GM19328 (cell line): ENCODE measurements at regions not wholly inside any gene's neighbourhood (a gene's known extent, or its start where the extent isn't known, plus 50 kb on each side); places are given as distances from the start of the nearest gene placed in this dataset.
"Not testable (repeated sequence)": the region's sequence is repeated elsewhere in the genome, so short reads cannot be mapped to it uniquely, and the experiment has no call there.

ENCODE experiments used
- ATAC-seq: cut with Tn5 transposase; IDR thresholded peaks from one replicate; pipeline ENCODE4 v1.9.1; 2021; ENCODE audit warnings: mild to moderate bottlenecking, moderate library complexity; ENCODE audit not compliant: unreplicated experiment

DNA sequence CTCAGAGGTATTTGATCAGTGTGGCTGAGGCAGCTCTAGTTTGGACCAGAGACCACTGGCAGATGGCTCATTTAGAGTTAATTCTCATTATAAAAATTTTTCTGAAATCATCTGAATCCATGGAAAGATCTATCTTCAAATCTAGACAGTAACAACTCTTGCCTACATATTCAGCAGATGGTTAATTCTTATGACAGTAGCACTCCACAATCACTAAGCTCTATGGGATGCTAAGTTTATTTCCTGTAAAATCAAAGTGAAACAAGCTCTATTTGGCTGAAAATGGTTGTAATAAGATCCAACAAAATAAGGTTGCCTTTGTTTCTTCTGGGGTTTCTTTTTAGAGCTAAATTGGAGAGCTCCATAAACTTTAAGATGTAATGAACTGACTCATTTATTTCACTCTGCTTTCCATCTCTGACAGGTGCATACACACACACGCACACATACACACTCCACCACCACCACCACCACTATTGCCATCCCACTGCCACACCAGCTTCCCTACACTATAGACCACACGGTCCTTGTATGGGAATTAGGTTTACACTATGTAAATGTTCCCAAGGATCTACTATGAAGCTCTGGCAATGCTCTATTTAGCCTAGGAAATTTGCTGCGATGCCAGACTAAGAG lies 293.1 kb downstream of the RPAP3 start:
- no peak for ATAC-seq

DNA sequence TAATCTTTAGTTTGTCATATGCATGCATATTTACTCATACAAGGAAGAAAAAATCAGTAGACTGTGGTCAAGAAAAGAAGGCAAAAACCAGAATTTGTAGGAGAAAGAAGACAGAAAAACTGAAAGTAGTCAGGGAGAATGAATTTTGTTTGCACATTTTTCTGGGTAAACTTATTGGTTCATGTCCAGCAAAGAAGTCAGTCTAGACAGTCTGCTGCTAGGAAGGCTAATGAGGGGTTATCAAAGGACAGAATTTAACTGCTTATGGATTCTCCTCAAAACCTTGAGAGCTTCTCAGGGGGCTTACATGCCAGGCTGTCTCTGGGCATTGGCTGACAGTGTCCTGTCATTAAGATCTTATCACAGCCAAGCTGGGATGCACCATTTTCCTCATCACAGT lies 293.9 kb downstream of the RPAP3 start:
- no peak for ATAC-seq

DNA sequence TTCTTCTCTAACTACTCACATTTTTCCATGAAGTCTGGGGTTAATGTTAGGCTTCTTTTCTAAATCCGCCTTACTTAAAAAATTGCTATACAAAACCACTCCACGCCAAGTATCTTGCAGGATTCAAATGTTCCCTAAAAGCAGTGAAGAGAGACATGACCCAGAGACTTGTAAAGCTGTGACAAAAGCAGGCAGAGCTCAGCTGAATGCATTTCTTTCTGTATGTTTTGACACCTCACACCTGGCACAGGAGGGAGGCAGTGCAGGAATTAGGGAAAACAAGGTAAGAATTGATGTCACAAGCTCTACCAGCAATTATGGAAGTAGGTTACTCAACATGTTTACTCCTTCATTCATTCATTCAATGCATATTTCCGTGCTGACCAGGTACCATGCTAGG lies 295.0 kb downstream of the RPAP3 start:
- no peak for ATAC-seq

DNA sequence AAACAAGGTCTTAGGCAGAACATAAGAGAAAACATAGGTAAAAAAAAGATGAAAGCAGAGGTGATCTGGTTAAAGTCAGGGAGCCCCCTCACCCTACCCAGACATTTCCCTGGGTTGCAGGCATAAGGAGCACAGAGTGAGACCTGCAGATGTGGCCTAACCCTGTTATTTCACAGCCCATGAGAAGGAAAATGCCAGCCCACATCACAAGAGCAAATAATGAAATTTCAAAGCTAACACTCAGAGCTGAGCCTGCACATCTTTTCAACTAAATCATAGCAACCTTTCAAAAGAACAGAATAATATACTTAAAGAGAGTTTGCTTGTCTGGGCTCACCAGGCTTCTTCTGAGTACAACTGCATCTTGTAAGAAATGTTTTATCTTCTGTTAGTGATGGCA lies 295.4 kb downstream of the RPAP3 start:
- no peak for ATAC-seq

DNA sequence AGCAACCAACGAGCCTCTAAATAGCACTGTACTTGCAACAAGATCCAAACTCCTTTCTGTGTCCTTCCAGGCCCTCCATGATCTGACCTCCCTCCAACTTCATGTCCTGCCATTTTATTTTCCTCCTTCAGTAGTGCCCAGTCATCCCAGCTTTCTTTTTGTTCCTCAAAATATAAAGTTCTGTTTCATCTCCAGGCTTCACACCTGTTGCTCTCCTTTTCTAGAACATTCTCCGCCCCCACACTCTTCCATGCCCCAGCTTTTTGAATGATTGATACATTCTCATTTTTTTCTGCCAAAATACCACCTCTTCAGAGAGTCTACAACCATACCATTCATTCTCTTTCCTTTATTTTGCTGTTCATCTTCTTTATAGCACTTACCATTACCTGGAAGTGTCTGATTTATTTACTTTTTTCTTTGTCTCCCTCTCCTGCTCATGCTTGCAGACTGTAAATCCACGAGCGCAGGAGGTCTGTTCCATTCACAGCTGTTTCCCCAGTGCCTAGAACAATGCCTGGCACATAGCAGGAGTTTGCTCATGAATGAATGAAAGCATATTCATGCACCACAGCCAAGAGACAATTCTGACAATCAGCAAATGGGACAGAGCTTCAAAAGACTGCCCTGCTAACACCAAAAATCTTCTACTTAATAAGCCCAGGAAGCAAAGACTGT lies 296.4 kb downstream of the RPAP3 start:
- ATAC-seq, result no peak

DNA sequence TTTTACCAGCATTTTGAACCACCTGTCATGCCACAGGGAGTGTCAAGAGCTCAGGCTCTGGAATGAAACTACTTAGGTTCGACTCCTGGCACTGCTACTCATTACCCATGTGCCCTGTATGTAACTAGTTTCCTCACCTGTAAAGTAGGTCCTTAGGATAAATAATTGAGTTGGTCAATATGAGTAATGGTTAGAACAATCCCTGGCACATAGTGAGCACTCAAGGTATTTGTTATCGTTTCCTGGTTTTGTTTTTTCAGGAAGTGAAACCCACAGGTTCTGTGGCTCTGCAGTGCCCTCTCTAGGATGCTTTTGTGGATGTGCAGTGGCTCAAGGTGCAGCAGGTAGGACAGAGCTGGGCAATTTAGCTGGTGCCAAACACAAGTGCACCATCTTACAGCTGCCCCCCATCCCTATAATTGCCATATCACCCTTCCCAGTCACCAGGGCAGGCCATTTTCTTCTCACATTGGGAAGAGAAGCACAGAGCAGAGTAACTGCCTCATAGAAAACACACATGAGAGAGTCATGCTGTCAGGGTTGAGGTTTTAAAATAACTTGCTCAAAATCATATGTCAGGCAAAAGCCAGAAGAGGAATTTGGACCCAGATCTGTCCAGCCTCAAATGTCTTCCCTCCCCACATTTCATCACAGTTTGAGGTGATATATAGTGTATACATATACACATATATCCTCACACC lies 297.5 kb downstream of the RPAP3 start:
- ATAC-seq, result peak; percentile 92

DNA sequence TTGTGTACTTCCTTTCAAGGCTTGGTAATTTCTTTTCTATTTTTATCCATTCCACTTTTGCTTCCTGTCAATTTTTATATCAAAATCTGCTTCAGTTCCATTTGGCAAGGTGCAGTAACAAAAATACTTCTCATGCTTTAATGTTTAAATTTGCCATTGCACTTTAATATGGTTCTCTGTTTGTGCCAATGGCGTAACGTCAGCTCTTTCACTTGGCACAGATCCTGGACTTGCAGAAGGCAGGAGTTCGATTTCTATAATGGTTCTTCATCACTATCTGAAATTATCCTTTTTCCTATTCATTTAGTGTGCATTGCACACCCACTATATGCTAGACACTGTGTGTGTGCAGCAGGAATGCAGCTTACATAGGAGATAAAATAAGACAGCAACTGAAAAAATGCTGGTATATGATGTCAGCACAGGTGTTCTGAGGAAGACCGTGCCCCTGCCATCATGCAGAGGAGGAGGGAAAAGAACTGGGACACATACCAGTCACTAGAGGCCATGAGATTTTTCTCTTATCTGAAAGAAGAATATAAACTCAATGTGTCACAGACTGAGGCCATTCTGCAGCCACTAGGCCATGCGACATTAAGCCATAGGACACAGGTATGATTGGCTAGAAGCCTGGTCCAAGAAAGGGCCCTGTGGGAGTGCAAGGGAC lies 298.2 kb downstream of the RPAP3 start:
- ATAC-seq, result peak; percentile 14

DNA sequence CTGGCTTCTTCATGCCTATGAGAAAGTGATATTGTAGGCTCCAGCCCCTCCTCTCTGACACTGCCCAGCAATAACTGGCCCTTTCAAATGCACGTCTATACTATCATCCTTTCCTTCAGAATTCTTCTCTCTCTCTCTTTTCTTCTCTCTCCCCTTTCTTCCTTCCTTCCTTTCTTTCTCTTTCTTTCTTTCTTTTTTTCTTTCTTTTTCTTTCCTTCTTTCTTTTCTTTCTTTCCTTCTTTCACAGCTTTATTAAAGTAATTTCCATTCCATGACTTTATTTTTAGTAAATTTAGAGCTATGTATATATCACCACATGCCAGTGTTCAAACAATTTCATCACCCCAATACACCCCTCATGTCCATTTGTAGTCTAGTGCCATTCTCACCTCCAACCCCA lies 302.1 kb downstream of the RPAP3 start:
- ATAC-seq, result no peak

DNA sequence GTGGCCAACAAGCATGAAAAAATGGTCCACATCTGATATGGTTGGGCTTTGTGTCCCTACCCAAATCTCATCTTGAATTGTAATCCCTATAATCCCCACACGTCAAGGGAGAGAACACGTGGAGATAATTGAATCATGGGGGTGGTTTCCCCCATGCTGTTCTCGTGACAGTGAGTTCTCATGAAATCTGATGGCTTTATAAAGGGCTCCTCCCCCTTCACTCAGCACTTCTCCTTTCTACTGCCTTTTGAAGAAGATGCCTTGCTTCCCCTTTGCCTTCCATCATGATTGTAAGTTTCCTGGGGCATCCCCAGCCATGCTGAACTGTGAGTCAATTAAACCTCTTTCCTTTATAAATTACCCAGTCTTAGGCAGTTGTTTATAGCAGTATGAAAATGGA lies 304.6 kb downstream of the RPAP3 start:
- not testable (repeated sequence) for ATAC-seq

DNA sequence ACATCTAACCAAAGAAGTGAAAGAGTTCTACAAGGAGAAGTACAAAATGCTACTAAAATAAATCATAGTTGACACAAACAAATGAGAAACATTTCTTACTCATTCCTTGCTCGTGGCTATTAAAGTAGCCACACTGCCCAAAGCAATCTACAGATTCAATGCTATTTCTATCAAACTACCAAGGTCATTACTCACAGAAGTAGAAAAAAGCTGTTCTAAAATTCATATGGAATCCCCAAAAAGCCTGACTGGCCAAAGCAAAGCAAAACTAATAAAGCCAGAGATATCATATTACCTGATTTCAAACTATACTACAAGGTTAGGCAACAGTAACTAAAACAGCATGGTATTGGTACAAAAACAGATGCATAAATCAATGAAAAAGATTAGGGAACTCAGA lies 305.6 kb downstream of the RPAP3 start:
- ATAC-seq, result no peak

DNA sequence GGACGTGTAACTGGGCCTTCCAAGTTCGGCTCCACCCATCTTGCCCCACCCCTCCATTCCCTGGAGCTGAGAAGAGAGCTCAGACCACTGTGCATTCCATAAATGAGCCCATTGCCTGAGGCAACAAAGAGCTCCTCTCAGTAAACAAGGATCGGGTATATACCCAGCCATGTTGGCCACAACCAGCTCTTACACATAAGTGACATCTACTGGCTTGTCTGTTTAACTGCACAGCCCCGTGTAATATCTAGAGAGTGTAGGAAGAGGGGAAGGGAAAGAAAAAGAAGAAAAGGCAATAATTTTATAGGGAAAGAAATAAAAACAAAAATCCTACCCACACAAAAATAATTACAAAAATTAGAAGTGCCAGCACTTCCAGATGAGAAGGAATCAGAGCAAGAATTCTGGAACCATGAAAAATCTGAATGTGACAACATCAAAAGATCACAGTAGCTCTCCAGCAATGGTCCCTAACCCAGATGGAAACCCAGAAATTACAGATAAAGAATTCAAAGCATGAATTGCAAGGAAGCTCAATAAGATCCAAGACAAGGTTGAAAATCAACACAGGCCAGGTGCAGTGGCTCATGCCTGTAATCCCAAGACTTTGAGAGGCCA lies 308.1 kb downstream of the RPAP3 start:
- ATAC-seq, result peak; percentile 62

DNA sequence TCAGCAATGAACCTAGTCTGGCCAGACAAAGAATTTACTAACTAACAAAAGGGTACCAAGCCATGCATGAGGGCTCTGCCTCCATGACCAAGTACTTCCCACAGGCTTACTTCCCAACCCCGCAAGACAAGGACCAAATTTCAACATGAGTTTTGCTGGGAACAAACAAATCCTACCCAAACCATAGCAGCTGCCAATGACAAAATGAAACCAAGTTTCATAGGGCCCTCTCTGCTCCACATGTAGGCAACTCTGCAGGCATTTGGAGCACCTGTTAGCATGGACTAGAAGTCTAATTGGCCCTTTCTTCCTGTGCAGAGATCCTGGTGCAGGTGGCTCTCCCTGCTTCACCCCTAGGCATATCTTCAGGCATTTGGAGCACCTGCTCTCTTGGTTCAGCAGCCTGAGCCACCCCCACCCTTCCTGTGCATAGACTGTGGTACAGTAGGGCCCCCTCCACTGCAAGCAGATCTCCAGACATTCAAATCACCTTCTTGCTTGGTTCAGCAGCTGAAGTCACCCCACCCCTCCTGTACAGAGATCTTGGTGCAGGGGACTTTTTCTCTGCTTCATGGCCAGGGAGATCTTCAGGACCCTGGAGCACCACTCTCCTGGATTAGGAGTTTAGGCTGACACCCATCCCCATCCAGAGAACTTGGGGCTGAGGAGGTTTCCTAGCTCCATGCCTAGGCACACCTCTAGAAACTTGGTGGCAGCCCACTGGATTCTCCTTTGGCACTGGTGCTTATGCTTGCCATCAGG lies 308.7 kb downstream of the RPAP3 start:
- ATAC-seq, result no peak

DNA sequence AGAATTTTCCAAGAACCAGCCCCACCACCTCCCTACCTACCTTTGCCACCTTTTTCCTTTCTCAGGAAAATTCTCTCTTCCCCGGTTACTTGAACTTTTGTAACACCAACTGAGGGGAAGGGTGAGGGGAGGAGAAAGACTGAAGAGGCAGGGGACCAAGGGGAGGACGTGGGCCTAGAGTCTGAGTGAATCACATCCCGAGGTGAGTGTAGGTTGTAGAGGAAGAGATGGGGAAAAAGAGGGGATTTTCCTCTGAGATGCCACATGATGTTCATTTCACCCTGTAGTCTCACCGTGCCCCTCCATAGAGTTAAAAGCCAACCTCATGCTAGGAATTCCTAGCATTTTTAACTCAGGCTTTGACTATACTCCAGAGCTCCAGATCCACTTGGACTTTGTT lies 311.8 kb downstream of the RPAP3 start:
- ATAC-seq, result no peak

DNA sequence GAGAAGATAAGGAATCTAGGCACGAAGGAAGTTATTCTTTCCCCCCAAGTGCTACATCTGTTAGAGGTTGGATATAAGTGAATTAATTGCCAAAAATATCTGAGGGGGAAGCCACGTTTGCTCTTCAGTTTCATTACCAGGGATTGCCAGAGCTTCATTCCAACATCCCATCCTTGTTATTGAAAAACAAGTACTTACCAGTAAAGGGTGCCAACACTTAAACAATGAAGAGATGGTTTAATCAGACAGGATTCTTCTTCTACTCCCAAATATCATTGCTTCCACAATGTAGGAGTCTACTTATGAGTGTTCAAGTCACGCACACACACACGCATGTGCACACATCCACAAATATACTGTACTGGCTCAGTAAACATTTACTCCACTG lies 312.4 kb downstream of the RPAP3 start:
- no peak for ATAC-seq

DNA sequence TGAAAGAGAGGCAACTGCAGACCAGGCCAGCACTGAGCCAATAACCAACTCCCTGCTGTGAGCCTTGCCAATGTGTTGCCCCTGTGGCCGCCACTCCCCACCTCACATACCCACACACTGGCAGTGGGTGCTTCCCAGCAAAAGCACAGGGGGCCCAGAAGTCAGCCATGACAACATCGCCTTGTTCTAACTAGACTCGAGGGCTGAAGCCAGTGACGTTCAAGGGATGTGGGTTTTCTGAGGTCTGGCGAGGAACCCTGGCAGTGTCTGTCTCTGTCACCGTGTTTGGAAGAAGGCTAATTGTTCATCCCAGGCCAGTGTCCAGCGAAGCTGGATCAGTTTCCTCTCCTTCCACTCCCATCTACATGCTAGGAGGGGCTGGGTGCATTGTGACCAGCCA lies 311.8 kb upstream of the AMIGO2 start:
- ATAC-seq, result no peak

DNA sequence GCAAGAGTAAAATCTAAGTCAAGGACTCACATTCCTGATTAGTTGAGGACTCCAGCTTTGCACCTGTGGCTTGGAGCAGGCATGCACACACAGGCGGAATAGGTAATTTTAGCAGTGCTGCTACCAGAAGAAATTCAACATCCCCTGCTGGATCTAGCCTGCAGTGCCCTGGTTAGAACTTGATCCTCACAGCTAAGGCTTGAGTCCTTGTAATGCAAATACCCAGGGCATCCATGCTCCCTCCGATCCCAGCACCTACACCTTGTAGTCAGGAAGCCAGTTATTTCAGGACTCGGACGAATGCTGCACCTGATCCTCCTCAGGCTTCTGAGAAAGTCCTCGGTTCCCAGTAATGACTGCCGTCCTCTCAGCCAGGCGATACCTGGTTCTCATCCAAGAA lies 309.0 kb upstream of the AMIGO2 start:
- ATAC-seq, result no peak

DNA sequence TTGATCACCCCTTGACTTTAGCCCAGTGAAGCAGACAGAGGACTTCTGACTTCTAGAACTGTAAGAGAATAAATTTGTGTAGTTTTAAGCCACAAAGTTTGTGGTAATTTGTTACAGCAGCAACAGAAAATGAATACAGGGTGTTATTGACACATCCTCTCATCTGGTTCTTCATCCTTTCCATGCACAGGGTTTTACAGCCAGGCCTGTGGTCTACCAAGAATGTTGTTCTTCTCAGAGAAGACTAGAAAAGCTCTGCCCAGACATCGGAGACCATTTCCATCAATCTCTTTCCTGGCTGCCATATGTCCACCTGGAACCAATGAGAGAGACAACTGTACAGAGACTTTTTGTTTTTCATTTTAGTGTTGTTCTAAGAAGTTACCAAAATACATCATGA lies 308.2 kb upstream of the AMIGO2 start:
- ATAC-seq, result no peak

DNA sequence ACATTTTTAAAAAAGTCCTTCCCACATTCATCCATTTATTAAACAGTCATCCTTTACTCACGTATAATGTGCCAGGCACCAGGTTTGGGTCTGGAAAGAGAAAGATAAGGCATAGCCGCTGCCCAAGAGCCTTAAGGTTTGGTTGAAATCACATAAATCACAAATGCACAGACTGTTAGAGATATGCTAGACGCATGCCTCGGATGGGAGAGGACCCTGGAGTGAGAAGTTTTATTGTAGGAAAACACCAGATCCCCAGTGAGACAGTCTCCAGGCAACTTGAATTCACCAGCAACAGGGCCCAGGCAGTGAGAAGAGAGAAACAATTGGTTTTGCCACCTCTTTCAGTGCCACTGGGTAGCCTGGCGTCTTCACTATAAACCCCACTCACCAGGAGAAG lies 305.9 kb upstream of the AMIGO2 start:
- no peak for ATAC-seq

DNA sequence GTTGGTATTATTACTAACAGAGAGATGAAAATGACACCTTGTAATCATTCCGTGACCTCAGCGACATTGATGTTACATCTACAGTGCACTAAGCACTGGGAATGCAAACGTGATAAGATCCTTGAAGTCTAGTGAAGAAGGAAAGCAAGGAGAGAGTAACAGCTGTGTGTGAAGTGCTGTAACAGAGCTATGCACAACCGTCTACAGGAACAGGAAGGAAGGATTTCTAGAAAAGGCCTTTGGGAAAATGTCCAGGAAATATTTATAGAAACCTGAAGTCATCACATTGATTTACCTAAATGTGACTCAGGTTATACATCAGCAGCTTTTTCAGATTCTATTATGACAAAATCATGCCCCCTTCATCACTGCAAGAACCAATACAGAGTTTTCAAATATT lies 304.2 kb upstream of the AMIGO2 start:
- ATAC-seq, result no peak

DNA sequence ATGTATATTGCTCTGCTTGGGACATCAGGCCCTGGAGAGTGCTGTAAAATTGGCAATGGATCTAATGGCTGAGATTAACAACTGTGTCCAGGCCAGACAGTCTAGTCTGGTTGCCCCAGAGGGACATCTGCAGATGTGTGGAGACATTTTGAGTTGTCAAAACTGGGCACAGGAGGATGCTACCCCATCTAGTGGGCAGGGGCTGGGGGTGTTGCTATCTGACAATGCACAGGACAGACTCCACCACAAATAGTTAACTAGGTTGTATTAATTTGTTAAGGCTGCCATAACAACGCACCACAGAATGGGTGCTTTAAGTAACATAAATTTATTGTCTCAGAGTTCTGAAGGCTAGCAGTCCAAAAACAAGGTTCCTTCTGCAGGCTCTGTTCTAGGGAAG lies 302.5 kb upstream of the AMIGO2 start:
- no peak for ATAC-seq

DNA sequence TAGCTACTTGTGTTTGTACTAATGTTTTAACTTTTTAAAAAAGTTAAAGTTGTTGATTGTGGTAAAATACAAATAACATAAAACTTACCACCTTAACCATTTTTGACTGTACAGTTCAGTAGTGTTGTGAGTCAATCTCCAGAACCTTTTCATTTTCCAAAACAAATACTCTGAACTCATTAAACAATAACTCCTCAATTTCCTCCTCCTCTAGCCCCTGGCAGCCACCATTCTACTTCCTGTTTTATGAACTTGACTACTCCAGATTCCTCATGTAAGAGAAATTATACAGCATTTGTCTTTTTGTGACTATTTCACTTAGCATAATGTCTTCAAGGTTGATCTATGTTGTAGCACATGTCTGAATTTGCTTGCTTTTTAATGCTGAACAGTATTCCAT lies 299.1 kb upstream of the AMIGO2 start:
- ATAC-seq, result no peak
